ENCODE measurements at regions not wholly inside any gene's neighbourhood (a gene's known extent, or its start where the extent isn't known, plus 50 kb on each side); places are given as distances from the start of the nearest gene placed in this dataset.

DNA sequence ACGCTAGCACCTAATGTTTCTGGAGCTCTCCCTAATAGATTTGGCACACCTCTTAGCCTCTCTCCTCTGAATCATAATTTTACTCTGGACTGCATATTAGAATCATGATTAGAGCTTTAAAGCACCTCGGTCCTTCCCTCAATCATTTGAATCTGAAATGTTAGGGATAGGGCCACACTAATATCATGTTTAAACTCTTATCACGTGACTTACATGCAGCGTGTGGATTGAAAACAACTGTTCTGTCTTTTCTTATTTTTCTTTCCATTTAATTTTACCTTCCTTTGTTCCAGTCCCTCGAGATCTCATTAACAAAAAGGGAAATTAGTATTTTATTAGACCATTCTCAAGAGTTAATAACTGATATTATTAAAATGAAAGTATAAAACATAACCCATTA lies 762.5 kb upstream of the FLRT2 start:
- TF ChIP-seq, protein P1, sequence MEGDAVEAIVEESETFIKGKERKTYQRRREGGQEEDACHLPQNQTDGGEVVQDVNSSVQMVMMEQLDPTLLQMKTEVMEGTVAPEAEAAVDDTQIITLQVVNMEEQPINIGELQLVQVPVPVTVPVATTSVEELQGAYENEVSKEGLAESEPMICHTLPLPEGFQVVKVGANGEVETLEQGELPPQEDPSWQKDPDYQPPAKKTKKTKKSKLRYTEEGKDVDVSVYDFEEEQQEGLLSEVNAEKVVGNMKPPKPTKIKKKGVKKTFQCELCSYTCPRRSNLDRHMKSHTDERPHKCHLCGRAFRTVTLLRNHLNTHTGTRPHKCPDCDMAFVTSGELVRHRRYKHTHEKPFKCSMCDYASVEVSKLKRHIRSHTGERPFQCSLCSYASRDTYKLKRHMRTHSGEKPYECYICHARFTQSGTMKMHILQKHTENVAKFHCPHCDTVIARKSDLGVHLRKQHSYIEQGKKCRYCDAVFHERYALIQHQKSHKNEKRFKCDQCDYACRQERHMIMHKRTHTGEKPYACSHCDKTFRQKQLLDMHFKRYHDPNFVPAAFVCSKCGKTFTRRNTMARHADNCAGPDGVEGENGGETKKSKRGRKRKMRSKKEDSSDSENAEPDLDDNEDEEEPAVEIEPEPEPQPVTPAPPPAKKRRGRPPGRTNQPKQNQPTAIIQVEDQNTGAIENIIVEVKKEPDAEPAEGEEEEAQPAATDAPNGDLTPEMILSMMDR (IDR thresholded peaks at IDR 0.05; ENCODE audit: low read length): no peak
- no peak for TF ChIP-seq EZH2 (IDR thresholded peaks at IDR 0.05; ENCODE audit: borderline replicate concordance, low read length)
